IMR-90 (cell line): ENCODE measurements at regions not wholly inside any gene's neighbourhood (a gene's known extent, or its start where the extent isn't known, plus 50 kb on each side); places are given as distances from the start of the nearest gene placed in this dataset.
A peak's percentile ranks its signal among the peaks of the same experiment; 100 is the strongest.

Experiments
- ATAC-seq: fragments of 200-7000 bp; cut with Tn5 transposase; 2 replicates; pipeline ENCODE4 v1.9.1; 2020; ENCODE audit warnings: low read depth, mild to moderate bottlenecking, moderate library complexity
- BruUV-seq: library from RNA; stranded (reverse); fragments of 400-500 nt; replicated peaks from 2 replicates; lab custom pipeline; 2021; lab: Mats Ljungman, UMichigan
- CTCF ChIA-PET: fragments of 300-600 bp; formaldehyde crosslinking; extraction: SDS; loops from one replicate; lab custom pipeline; 2021; ENCODE audit warnings: antibody characterized with exemption; lab: Yijun Ruan, JAX
- POLR2A ChIA-PET: fragments of 300-600 bp; sonication (Branson Sonifier 250); formaldehyde crosslinking; loops from one replicate; lab custom pipeline; 2022; ENCODE audit warnings: antibody characterized with exemption; ENCODE audit not compliant: unreplicated experiment; lab: Charles Lee
- DNase-seq: peaks from one replicate; pipeline ENCODE4 v3.0.0; 2013
- H2AFZ ChIP-seq: replicated peaks from 2 replicates; pipeline ENCODE3; 2013; ENCODE audit warnings: low read length, mild to moderate bottlenecking; ENCODE audit not compliant: poor library complexity
- H2AK5ac ChIP-seq: 2 replicates; pipeline ENCODE4 v1.6.1; 2013; ENCODE audit warnings: low read depth, low read length, inconsistent platforms
- H2AK9ac ChIP-seq: replicated peaks from 2 replicates; pipeline ENCODE3; 2013; ENCODE audit warnings: mild to moderate bottlenecking, low read depth, low read length, moderate library complexity; ENCODE audit not compliant: poor library complexity
- H2BK120ac ChIP-seq: 2 replicates; pipeline ENCODE4 v1.6.1; 2013; ENCODE audit warnings: low read depth, low read length, inconsistent platforms
- H2BK15ac ChIP-seq: 3 replicates; pipeline ENCODE4 v1.6.1; 2013; ENCODE audit warnings: low read depth, low read length, inconsistent platforms
- H2BK20ac ChIP-seq: 2 replicates; pipeline ENCODE4 v1.6.1; 2013; ENCODE audit warnings: low read depth, mild to moderate bottlenecking, inconsistent platforms, low read length, moderate library complexity
- H2BK5ac ChIP-seq: 2 replicates; pipeline ENCODE4 v1.6.1; 2013; ENCODE audit warnings: mild to moderate bottlenecking, low read depth, low read length, inconsistent platforms; ENCODE audit not compliant: poor library complexity, severe bottlenecking
- H3K14ac ChIP-seq: replicated peaks from 2 replicates; pipeline ENCODE4 v1.6.1; 2013; ENCODE audit warnings: low read depth, low read length, inconsistent platforms
- H3K18ac ChIP-seq: 2 replicates; pipeline ENCODE4 v1.6.1; 2013; ENCODE audit warnings: low read depth, low read length, control low read depth
- H3K23ac ChIP-seq: 2 replicates; pipeline ENCODE4 v1.6.1; 2013; ENCODE audit warnings: low read depth, low read length, inconsistent platforms
- H3K27ac ChIP-seq: 2 replicates; pipeline ENCODE4 v1.5.1; 2013; ENCODE audit warnings: mild to moderate bottlenecking, control low read depth, low read length; ENCODE audit not compliant: insufficient read depth
- H3K27me3 ChIP-seq: 2 replicates; pipeline ENCODE4 v1.6.1; 2013; ENCODE audit warnings: low read length; ENCODE audit not compliant: control insufficient read depth, insufficient read depth
- H3K36me3 ChIP-seq: 2 replicates; pipeline ENCODE4 v1.6.1; 2013; ENCODE audit warnings: low read length, mixed read lengths; ENCODE audit not compliant: control insufficient read depth, insufficient read depth
- H3K4ac ChIP-seq: 2 replicates; pipeline ENCODE4 v1.6.1; 2013; ENCODE audit warnings: low read depth, low read length, inconsistent platforms
- H3K4me1 ChIP-seq: 2 replicates; pipeline ENCODE4 v1.6.1; 2013; ENCODE audit warnings: low read length, mixed read lengths; ENCODE audit not compliant: control insufficient read depth, insufficient read depth
- H3K4me2 ChIP-seq: 2 replicates; pipeline ENCODE4 v1.6.1; 2013; ENCODE audit warnings: low read depth, mild to moderate bottlenecking, control low read depth, low read length, moderate library complexity
- H3K4me3 ChIP-seq: 2 replicates; pipeline ENCODE4 v1.5.1; 2013; ENCODE audit warnings: low read depth, mild to moderate bottlenecking, control low read depth, low read length, moderate library complexity; ENCODE audit not compliant: insufficient read depth
- H3K56ac ChIP-seq: 2 replicates; pipeline ENCODE4 v1.6.1; 2013; ENCODE audit warnings: low read length, inconsistent platforms; ENCODE audit not compliant: insufficient read depth; ENCODE audit errors: extremely low read depth
- H3K79me1 ChIP-seq, 2 experiments: 2 replicates each; pipeline ENCODE4 v1.6.1; 2013; ENCODE audit warnings: low read length in 2 of 2, inconsistent platforms in 1 of 2, low read depth in 1 of 2
- H3K9ac ChIP-seq: 2 replicates; pipeline ENCODE4 v1.6.1; 2013; ENCODE audit warnings: low read depth, low read length, control low read depth
- H3K9me1 ChIP-seq: 2 replicates; pipeline ENCODE4 v1.6.1; 2013; ENCODE audit warnings: low read length, inconsistent platforms; ENCODE audit not compliant: insufficient read depth
- H3K9me3 ChIP-seq: 2 replicates; pipeline ENCODE4 v1.6.1; 2013; ENCODE audit warnings: low read length; ENCODE audit not compliant: control insufficient read depth, insufficient read depth
- H4K20me1 ChIP-seq: 2 replicates; pipeline ENCODE4 v1.6.1; 2013; ENCODE audit warnings: low read length, inconsistent platforms; ENCODE audit not compliant: insufficient read depth
- H4K5ac ChIP-seq: 2 replicates; pipeline ENCODE4 v1.6.1; 2013; ENCODE audit warnings: mild to moderate bottlenecking, low read depth, low read length, control low read depth
- H4K8ac ChIP-seq, 2 experiments: 2 replicates each; pipeline ENCODE4 v1.6.1; 2013; ENCODE audit warnings: low read depth in 2 of 2, low read length in 2 of 2, control low read depth in 1 of 2, inconsistent platforms in 1 of 2
- H4K91ac ChIP-seq: 2 replicates; pipeline ENCODE4 v1.6.1; 2013; ENCODE audit warnings: low read depth, low read length, inconsistent platforms; ENCODE audit not compliant: insufficient read depth
- BHLHE40 ChIP-seq: fragments of 150-350 bp; IDR thresholded peaks from 2 replicates; pipeline ENCODE4 v1.6.1; 2016; ENCODE audit warnings: mild to moderate bottlenecking, low read depth, low read length
- CEBPB ChIP-seq: IDR thresholded peaks from 2 replicates; pipeline ENCODE4 v1.6.1; 2012; ENCODE audit warnings: low read depth, low read length, improper control_type of control experiment
- CHD1 ChIP-seq: IDR thresholded peaks from 2 replicates; pipeline ENCODE4 v1.6.1; 2012; ENCODE audit warnings: low read depth, low read length, improper control_type of control experiment
- CTCF ChIP-seq: conservative IDR thresholded peaks from 2 replicates; pipeline ENCODE4 v1.5.1; 2012; ENCODE audit warnings: mild to moderate bottlenecking, low read depth, low read length, improper control_type of control experiment
- ELK1 ChIP-seq: fragments of 150-350 bp; IDR thresholded peaks from 2 replicates; pipeline ENCODE4 v1.6.1; 2016; ENCODE audit warnings: low read depth, mild to moderate bottlenecking, low read length, moderate library complexity, borderline replicate concordance
- FOS ChIP-seq: fragments of 150-350 bp; IDR thresholded peaks from 2 replicates; pipeline ENCODE4 v1.6.1; 2016; ENCODE audit warnings: low read depth, low read length
- MAFK ChIP-seq: IDR thresholded peaks from 2 replicates; pipeline ENCODE4 v1.6.1; 2012; ENCODE audit warnings: low read depth, low read length, improper control_type of control experiment
- MAZ ChIP-seq: IDR thresholded peaks from 2 replicates; pipeline ENCODE4 v1.6.1; 2012; ENCODE audit warnings: low read depth, mild to moderate bottlenecking, low read length, improper control_type of control experiment, moderate library complexity, borderline replicate concordance
- MXI1 ChIP-seq: IDR thresholded peaks from 2 replicates; pipeline ENCODE4 v1.6.1; 2012; ENCODE audit warnings: low read depth, mild to moderate bottlenecking, low read length, moderate library complexity, borderline replicate concordance
- NFE2L2 ChIP-seq: fragments of 150-350 bp; IDR thresholded peaks from 2 replicates; pipeline ENCODE4 v1.6.1; 2016; ENCODE audit warnings: low read depth, mild to moderate bottlenecking, low read length
- POLR2A ChIP-seq: IDR thresholded peaks from 2 replicates; pipeline ENCODE4 v1.6.1; 2012; ENCODE audit warnings: mild to moderate bottlenecking, low read depth, low read length
- RAD21 ChIP-seq: IDR thresholded peaks from 2 replicates; pipeline ENCODE4 v1.6.1; 2012; ENCODE audit warnings: low read length, improper control_type of control experiment
- RCOR1 ChIP-seq: IDR thresholded peaks from 2 replicates; pipeline ENCODE4 v1.6.1; 2012; ENCODE audit warnings: mild to moderate bottlenecking, low read length, improper control_type of control experiment; ENCODE audit not compliant: insufficient replicate concordance
- RFX5 ChIP-seq: IDR thresholded peaks from 2 replicates; pipeline ENCODE4 v1.8.0; 2012; ENCODE audit warnings: low read depth, mild to moderate bottlenecking, low read length, moderate library complexity
- SMC3 ChIP-seq: fragments of 150-350 bp; IDR thresholded peaks from 2 replicates; pipeline ENCODE4 v1.6.1; 2016; ENCODE audit warnings: low read depth, mild to moderate bottlenecking, antibody characterized with exemption, low read length, moderate library complexity
- USF2 ChIP-seq: fragments of 150-350 bp; IDR thresholded peaks from 2 replicates; pipeline ENCODE4 v1.6.1; 2017; ENCODE audit warnings: mild to moderate bottlenecking, antibody characterized with exemption, low read length, low read depth
- WGBS, 2 experiments: methylation state at CpG; one replicate each; pipeline versions ENCODE4 v1.1.5 to v1.1.7; 2013; ENCODE audit warnings: missing lambda C conversion rate in 2 of 2; ENCODE audit not compliant: insufficient read length in 1 of 2; ENCODE audit errors: extremely low coverage in 2 of 2; 5-methylcytosine and 5-hydroxymethylcytosine counted together
- dilution Hi-C: fragments of 300-500 bp; cut with HindIII; formaldehyde crosslinking; loops from one replicate; pipeline ENCODE4 v1.14.3; 2018; ENCODE audit warnings: low sequenced_read_pairs; ENCODE audit not compliant: unreplicated experiment
- in situ Hi-C: fragments of 300-500 bp; cut with MboI; formaldehyde crosslinking; loops from 3 replicates; pipeline ENCODE4 v1.14.3; 2019; ENCODE audit warnings: low sequenced_read_pairs, inconsistent platforms, mixed read lengths
- intact Hi-C: fragments of 100-400 bp; cut with micrococcal nuclease; formaldehyde crosslinking; loops from 2 replicates; pipeline ENCODE4 v1.10.0; 2022

DNA sequence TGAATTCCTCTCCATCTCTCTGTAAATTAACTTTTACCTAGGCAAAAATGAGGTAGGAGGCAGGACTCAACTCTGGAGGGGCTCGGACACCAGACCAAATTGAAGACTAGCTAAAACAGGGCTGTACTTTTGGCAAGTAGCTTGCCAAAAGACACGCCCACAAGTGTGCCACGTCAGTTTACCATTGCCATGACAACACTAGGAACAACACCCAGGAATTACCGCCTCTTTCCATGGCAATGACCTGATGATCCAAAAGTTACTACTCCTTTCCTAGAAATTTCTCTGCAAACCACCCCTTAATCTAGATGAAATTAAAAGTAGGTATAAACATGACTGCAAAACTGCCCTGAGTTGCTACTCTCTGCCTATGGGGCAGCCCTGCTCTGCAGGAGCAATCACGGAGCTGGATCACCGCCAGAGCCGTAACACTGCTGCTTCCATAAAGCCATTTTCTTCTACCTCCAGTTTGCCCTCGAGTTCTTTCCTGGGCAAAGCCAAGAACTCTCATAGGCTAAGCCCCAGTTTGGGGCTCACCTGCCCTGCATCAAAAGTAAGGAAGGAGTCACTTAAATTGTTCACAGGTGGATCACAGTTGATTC, 66.0 kb upstream of the FAM136A start:
- POLR2A ChIA-PET, result no interaction called here
- Histone ChIP-seq H2BK120ac (no peak overlapping the region), H3K9ac (no peak overlapping the region), H2AK9ac (no peak overlapping the region), H2AK5ac (no peak overlapping the region), H3K9me1 (no peaks in the 10 kb centered on the region), H3K9me3 (no peaks in the 10 kb centered on the region), H3K18ac (no peak overlapping the region), H3K14ac (no peak overlapping the region), H3K4ac (no peak overlapping the region), H2BK15ac (no peak overlapping the region), H2BK5ac (no peak overlapping the region), H2AFZ (no peak overlapping the region), H3K4me2 (no peak overlapping the region), H4K20me1 (no peaks in the 10 kb centered on the region), H4K91ac (no peak overlapping the region), H3K27me3 (no peaks in the 10 kb centered on the region; the same call in 1 of the 2 replicates), H4K8ac (no peak overlapping the region), H3K36me3 (no peaks in the 10 kb centered on the region), H3K4me3 (no peak overlapping the region), H3K4me1 (0 out of 2 replicates have a peak, but pooled peaks cover 2% of the 10 kb centered on the region), H3K27ac (no peak overlapping the region), H3K56ac (no peak overlapping the region), H4K5ac (no peak overlapping the region), H3K79me1 (no peaks in the 10 kb centered on the region), H3K23ac (no peak overlapping the region), H2BK20ac (no peak overlapping the region)
- TF ChIP-seq BHLHE40, result no peak
- TF ChIP-seq SMC3, result no peak
- TF ChIP-seq RCOR1, result no peak
- TF ChIP-seq MAZ, result no peak
- TF ChIP-seq CHD1, result no peak
- TF ChIP-seq MXI1, result no peak
- no peak for TF ChIP-seq CEBPB
- no peak for TF ChIP-seq CTCF
- no peak for TF ChIP-seq RAD21
- TF ChIP-seq MAFK, result no peak
- TF ChIP-seq RFX5, result no peak
- TF ChIP-seq ELK1, result no peak
- TF ChIP-seq POLR2A, result no peak
- TF ChIP-seq NFE2L2, result no peak
- no peak for TF ChIP-seq FOS
- no peak for TF ChIP-seq USF2
- DNase-seq (peak; percentile 14), ATAC-seq (no peak)
- CTCF ChIA-PET, result no interaction called here
- BruUV-seq, result no TSS peak
- intact Hi-C loops (no loop called here), dilution Hi-C loops (no loop called here), in situ Hi-C loops (no loop called here)
- WGBS, 2 experiments, result 41% methylated on average over 4 of the region's 8 CpGs; no CpG with 5 or more reads in 1 of the 2 experiments
